RPMI8226 (cell line): ENCODE measurements at regions not wholly inside any gene's neighbourhood (a gene's known extent, or its start where the extent isn't known, plus 50 kb on each side); places are given as distances from the start of the nearest gene placed in this dataset.

ENCODE experiments used
- DNase-seq: peaks from one replicate; pipeline ENCODE4 v3.0.0-alpha.2; 2015

DNA sequence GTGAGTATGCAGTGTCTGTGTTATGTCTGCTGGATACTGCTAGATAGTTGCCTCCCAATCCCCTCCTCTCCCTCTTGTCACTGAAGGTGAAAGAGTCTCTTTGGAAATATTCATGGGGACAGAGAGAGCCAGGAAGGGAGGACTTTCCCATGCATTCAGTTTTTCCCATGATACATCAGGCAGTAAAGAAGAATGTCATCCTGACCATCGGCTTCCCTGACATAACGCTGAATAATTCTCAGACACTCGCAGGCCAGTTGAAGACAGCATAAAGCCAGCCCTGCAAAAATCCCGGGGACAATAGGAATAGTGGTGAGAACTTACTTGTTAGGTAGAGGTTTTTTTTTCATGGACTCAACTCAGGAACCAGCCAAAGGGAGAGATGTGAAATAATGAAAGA is 58.1 kb downstream of the KLF4 start:
- no peak for DNase-seq

DNA sequence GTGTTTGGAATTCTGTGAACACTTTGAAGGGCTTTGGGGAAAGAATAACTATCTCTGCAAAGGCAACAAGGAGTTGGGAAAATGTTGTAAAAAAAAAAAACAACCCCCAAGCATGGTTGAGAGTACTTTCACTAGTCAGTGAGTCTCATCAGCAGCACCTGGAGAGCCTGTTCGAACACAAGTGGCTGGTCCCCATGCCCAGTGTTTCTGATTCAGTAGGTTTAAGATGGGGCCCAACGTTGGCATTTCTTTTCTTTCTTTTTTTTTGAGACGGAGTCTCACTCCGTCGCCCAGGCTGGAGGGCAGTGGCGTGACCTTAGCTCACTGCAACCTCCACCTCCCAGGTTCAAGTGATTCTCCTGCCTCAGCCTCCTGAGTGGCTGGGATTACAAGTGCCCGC is 59.5 kb downstream of the KLF4 start:
- DNase-seq = no peak

DNA sequence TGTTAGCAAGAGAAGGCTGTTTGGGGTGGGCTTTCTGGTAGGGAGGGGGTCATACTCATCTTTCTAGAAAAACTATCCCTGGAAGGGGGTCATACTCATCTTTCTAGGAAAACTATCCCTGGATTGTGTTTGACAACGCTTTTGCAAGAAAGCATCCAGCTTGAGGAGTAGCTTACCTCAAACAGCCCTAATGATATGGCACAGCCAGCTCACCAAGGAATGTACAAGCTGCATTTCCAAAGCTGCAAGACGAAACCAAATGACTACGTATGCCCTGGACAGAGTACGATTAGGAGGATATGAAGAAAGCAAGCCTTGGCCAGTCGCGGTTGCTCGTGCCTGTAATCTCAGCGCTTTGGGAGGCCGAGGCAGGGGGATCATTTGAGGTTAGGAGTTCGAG is 63.4 kb downstream of the KLF4 start:
- no peak for DNase-seq

DNA sequence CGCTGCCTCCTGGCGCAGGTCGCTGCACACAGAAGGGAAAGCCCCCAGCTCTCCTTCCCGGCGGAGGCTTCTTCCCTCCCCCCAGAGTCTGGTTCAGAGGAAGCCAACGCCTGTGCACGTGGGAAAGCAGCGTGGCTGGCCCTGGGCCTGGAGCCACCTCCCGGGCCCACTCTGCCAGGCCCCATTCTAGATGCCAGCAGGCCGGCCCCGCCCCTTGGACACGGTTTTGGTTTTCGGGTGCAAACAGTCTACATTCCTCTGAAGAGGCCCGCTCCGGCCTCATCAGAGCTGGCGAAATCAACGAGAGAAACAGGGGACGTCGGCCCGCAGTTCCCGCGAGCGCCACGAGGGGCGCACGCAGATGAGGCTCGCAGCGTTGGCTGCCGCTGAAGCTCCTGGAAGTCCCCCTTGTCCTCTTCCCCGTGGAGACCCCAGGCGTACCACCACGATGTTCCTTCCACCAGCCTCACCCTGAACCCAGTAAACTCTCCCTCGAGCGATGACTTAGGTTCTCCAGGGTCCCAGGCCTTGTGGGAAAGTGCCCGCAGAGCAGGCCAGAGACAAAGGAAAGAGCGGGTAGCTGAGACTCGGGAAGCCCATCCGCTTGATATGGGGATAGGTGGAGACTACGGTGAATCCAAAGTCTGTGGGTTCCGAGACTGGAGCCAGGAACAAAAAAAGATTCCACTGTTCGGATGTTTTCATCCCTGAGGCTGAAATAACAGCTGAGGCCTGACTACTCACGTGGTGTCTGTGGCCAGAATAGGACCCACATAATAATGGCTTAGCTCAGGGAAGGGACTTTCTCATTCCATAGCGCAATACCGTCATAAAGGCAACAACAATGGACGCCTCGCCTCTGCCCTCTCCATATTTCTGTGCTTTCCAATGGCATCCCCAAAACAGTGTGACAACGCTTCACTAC is 64.2 kb downstream of the KLF4 start:
- DNase-seq = peak; percentile 66

DNA sequence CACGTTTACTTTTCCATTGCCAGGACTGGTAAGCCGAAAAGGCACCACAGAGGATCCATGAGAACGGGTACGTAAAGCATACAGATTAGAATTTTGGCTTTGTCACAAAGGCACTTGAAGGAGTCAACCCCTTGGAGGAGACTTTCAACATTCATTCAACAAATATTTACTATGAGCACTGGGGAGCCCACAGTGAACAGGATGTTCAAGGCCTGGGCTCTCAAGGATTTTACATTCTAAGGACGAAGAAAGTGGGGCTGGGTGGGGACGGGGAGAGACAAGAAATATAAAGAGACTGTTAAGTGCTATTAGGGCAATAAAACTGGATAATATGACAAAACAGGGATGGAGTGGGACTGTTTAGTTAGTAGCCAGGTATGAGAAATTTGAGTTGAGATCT is 66.0 kb downstream of the KLF4 start:
- DNase-seq = no peak

DNA sequence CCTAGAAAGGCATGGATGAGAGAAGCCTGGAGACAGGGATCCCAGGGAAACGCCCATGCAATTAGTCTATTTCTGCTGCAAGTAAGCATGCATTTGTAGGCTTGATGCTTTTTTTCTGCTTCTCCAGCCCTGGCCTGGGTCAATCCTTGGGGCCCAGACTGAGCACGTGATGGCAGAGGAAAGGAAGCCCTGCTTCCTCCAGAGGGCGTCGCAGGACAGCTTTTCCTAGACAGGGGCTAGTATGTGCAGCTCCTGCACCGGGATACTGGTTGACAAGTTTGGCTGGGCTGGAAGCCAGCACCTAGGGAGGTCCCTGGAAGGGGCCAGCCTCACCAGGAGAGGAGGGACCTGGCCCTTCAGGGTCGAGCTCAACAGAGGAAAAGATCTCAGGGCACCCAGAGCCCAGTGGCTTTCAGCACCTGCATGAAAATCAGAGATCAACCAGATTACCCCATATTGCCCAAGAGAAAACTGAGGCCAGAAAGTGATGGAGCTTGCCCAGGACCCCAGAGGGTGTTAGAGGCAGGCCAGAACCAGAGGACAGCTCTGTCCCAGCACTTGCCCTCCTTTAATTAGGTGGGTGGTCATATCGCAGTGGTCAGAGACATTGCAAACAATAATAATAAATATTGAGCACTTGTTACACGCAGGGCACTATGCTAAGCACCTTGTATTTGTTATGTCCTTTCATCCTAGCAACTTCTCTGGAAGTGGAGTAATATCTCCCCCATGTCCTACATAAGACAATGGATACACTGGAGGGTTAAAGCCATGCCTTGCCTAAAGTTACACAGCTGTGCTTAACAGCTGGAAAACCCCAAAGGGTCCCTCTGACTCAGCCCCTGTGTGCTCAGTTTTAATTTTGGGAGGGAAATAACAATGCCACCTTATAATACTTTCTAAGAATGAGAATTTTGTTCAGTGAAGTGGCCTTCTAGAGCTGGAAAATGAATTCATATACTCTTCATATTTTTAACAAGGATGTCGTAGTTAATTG is 67.1 kb downstream of the KLF4 start:
- DNase-seq = peak; percentile 57

DNA sequence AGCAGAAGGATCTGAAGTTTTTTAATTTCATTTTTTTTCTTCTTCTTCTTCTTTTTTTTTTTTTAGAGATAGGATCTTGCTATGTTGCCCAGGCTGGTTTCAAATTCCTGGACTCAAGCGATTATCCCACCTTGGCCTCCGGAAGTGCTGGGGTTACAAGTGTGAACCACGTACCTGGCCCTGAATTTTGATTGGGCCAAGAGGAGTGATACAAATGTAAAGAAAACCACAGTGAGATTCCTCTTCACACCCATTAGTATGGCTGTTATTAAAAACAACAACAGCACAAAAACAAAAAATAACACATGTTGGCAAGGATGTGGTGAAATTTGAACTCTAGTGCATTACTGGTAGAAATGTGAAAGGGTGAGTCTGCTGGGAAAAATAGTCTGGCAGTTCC is 79.1 kb downstream of the KLF4 start:
- DNase-seq = no peak

DNA sequence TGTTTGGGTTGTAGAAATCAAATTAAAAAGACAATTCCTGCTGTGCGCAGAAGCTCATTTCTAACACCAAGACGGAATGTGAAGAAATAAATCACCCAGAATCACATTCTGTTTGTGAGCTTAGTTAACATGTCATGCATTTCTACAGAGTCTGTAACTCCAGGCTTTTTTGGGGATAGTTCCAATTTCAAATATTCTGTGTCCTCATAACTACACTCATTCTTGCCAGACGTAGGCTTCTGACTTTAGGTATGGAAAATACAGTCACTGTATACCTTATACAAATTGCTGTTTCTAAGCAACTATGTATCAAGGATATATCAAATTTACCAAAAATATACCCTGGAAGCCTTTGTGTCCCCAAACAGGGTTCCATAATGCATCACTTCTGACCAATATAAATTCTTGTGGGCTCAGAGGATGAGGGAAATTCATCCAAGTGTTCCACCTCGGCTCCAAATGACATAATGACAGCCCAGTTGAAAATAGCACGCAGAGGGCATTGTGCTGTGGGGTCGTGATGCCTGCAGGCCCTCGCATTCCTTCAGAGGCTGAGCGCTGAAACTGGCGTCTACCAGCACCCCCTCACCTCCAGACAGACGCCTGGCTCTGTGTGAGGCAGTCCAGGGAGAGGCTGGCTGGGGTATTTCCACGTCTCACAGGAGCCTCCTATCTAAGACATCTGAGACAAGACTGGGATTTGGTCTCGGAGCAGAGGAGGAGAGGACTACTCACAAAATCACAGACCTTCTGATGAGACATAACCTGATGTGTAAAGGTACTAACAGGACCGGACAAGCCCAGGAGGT is 79.8 kb downstream of the KLF4 start:
- DNase-seq = no peak

DNA sequence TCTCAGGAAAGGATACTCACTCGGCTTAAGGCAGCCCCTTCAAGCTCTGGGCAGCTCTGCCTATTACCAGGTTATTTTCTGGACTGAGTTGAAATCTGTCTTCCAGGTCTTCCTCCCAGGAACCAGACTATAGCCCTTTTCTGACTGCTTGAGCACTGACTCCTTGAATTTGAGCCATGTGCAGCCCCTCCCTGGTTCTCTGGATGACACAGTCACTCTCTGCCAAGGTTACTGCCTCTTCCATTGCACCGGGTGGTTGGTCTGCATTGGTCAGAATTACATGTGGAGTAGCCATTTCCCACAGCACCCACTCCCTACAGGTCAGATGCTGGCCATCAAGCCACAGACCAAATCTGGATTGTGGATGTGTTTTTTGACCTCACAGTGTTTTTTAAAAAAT is 81.9 kb downstream of the KLF4 start:
- DNase-seq = no peak

DNA sequence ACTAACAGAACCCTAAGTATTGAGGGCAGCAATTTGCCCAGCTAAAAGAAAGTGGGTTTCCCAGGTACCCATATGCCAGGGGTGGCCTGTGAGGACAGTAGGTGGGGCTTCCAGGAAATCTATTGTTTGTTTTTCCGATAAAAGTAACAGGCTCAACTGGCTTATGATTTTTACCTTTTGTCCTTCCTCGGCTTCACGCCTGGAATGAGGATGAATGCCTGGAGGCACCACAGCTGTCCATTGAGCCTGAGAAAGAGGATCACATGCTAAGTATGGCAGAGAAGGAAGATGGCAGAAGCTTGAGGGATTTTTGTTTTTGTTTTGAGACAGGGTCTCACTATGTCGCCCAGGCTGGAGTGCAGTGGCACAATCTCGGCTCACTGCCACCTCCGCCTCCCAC is 84.1 kb downstream of the KLF4 start:
- DNase-seq = no peak

DNA sequence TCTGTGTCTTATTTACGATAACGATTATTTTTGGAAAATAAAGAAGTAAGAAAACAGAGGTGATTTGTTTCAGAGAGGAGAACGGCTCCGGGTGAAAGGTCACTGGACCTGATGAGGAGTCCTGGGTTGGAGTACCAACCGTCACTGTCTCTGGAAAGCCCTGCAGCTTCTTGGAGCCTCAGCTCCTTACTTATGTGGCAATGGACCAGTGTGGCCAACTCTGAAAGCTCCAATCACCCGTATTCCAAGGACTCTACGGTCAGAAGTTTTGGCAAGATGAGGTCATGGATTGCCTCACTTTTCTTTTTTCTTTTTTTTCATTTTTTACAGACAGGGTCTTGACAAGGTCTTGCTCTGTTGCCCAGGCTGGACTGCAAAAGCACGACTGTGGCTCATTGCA is 84.8 kb downstream of the KLF4 start:
- no peak for DNase-seq

DNA sequence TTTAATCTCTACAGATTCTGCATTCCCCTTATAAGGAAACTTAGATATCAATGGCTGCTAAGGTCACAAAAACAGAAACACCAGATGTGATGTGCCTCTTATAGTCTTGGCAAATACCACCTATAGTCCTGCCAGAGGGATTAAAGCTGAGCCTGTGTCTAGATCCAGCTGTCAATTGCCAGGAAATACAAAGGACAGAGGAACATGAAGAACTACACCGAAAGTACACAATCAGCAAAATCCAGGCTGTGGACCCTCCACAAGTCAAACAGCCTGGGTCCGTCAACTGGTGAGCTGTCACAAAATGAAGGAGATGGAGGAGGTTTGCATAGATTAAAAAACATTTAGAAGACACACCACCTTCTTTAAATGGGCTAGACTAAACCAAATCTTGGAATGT is 85.4 kb downstream of the KLF4 start:
- DNase-seq = no peak

DNA sequence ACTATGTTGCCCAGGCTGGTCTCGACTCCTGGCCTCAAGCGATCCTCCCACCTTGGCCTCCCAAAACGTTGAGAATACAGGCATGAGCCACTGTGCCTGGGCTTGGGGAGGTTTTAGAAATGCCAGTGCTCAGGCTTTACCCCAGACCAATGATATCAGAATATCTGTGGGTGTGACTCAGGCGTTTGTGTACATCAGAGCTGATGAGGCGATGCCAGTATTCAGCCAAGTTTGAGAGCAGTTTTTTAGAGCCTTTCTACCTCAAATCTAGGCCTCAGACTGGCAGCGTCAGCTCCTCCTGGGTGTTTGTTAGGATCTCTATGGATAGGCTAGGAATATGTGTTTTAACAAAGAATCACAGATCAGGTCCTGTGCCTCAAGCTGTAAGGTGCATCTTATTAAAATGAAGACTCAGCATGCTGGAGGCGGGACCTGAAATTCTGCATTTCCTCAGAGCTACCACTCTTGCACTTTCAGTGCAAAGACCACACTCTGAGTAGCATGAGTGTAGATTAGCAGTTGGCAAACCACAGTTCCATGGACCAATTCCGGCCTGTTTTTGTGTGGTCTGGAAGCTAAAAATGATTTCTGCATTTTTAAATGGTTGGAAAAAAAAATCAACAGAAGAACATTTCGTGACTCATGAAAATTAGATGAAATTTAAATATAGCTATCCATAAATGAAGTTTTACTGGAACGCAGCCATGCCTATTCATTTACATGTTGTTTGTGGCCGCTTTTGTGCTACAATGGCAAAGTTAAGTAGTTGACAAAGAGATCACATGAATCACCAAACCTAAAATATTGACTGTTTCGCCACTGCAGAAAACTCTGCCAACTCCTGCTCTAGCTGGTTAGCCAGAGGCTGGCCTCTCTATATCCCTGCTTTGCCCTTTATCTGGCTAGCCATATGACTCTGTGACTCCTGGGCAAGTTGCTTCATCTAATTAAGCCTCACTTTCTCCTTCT is 92.2 kb downstream of the KLF4 start:
- DNase-seq = peak; percentile 43

DNA sequence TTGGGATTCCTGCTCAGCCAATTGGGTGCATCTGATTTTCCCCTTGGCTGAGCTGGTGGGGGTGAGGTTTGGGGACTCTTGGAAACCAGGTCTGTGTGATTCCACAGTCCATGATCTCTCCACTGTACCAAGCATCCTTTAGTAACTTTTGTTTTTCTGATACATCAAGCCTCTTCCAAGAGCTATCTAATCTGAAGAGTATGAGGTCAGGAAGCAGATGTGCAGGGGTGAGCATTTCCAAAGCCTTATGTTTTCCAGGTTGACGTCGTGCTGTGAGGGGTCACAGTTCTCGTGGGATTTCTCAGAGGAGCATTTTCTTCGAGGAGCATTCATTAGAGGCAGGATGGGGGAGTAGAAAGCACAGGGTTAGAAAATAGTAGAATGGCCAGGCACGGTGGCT is 95.3 kb downstream of the KLF4 start:
- no peak for DNase-seq

DNA sequence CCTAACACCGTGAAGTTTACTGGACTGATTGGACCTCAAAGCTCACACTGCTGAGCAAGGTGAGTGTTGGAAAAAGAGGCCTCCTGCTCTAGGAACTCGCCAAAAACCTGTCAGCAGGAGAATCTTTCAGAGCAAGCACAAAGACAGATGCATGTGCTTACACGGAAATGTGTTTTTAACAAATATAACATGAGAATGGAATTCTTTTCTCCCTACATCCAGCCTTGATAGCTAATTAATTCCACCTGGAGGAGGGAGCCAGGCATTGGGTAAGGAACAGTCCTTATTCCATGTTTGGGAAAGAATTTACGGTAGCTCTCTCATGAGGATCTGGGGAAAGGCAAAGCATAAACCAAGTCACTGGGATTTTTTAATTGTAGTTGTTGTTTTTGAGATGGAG is 98.8 kb downstream of the KLF4 start:
- no peak for DNase-seq

DNA sequence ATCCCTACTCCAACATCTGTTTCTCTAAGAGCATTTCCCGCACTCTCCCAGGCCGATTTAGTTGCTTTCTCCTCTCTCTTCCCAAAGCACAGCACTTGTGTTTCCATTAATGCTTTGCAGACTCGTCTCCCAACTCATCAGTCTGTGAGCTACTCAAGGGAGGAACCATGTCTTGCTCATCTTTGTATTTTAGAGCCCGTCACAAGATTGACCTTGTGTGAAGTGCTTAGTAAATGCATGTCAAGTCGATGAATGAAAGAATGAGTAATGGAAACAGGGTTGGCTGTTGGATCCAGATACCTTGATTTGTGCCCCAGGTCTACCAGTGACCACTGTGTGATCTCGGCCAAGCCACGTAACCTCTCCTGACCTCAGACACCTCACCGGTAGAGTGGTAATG is 99.3 kb downstream of the KLF4 start:
- DNase-seq = no peak

DNA sequence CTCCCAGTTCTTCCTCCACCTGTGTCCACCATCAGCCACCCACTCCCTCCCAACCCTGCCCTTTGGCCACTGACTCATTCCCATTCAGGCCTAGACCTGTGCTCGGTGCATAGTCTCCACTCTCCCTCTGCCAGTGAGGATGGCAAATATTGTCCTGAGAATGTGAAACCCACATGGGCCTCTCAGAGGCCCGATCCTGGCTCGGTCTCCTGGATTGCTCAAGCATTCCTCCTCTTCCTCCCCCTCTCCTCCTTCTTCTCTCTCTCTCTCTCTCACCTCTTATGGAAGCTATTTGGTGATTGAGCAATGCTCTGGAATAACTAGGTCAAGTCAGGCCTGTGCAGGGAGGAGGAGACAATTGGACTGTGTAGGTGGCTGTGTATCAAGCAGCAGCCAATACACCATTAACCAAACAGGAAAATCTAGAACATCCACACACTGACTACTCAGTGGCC is 99.9 kb downstream of the KLF4 start:
- no peak for DNase-seq

DNA sequence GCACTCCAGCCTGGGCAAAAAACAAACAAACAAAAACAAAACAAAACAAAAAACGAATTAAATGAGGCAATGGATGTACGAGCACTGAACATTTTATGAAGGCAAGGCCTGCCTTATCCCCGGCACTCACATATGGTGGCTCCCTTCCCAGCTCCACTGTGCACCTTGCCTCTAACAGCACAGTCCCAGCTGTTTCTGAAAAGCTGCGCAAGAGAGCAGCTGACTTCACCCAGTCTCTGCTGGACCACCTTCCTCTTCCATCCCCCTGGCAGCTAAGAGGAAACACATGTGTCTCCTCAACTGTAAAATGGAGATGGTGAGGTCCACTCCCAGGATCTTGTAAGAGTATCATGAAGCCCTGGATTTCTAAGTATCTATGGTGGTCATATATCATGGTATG is 100.7 kb downstream of the KLF4 start:
- DNase-seq = no peak

DNA sequence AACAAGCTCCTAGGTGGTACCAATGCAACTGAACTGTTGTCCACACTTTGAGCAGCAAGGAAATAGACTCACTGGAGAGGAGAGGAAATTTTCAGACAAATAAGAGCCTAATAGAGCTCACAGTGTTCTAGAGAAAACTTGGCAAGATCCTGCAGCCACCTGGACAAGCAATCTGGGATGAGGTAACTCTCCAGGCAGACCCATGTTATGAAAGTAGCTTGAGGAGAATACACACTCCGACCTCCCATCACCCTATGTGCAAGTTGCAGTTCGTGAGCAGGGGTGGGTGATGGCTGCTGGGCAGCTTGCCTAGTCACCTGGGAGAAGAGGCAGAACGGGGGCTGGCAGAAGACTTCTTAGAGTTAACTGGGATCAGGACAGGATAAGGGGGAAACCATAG is 102.2 kb downstream of the KLF4 start:
- DNase-seq = no peak

DNA sequence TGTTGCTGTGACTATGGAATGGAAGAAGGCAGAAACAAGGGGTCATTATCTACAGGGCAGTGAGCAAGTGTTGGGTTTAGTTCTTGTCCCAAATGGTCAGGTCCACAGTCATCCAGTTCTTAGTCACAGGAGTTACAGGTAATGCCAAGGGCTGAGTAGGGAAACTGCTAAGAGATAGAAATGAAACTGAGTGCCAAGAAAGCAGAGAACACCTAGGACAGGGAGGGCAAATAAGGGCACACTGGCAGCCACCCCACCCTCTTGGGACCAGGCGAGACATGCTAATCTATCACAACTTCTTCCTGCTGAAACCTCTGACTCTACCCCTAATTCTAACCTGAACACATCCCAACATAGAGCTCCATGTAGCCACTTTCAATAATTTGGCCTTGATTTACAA is 103.2 kb downstream of the KLF4 start:
- no peak for DNase-seq
